GM19452 (cell line): ENCODE measurements at regions not wholly inside any gene's neighbourhood (a gene's known extent, or its start where the extent isn't known, plus 50 kb on each side); places are given as distances from the start of the nearest gene placed in this dataset.

Experiments
- ATAC-seq: cut with Tn5 transposase; IDR thresholded peaks from one replicate; pipeline ENCODE4 v1.9.1; 2021; ENCODE audit not compliant: unreplicated experiment

DNA sequence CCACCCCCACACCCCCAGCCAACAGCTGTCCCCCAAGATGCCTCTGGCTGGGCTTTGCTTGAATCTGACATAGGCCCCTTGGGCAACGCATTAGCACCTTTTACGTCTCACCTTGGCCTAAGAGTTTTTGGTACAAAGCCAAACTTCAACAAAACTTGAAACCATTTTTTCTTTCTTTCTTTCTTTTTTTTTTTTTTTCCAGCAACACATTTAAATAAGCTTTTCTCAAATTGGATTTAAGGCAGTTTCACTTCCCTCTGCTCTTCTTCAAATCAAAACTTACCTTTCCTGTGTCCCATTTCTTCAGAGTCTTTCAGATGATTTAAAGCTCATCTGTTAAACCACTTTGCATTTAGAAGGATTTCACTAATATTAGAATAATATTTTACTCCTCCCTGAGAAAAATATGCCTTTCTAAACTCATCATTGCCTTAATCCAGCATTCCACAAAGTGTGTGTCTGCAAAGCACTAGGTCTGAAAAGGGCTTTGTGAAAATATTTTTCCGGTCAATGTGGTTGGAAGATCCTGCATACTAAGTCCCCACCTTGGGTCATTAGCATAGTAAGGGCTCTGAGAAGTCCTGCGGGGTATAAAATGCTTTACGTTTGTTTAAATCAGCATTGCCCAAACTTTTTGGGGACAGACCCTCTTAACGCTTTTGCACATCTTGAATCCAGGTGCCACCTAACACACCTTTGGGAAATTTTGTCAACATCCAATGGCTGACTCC, 217.0 kb downstream of the TLE3 start:
- ATAC-seq = no peak

DNA sequence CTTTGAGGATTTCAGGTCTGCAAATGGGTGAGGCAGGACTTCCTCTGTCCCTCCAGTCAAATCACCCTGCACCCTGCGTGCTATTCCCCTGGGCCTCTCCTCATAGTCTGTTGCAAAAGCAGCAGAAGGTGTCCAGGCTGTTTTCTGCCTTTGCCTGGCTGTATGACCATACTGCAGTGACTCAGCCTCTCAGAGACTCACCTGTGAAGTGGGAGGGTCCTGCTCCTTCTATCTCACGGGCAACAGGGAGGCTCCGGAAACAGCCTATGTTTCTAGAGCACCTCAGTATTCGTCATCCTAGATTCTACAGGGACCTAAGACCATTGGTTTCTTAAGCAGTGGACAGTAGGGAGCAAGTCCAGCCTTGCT, 216.4 kb downstream of the TLE3 start:
- no peak for ATAC-seq

DNA sequence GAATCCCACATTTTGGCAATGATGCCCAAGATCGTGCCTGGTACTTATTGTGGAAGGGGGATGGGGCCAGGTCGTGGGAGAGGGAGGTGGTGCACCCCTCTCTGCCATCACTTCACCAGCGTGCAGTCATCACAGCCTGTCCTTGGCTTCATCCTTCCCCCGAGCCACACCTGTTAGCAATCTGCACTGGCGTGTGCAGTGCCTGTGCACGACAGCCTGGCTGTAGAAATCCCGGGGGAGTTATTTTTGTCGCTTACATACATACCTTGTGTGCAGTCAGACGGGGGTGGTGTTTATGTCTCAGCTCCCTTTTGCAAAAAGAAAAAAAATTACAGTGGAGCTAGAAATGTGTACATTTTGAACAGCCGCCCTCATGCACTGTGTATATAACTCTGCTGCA, 216.0 kb downstream of the TLE3 start:
- ATAC-seq = no peak

DNA sequence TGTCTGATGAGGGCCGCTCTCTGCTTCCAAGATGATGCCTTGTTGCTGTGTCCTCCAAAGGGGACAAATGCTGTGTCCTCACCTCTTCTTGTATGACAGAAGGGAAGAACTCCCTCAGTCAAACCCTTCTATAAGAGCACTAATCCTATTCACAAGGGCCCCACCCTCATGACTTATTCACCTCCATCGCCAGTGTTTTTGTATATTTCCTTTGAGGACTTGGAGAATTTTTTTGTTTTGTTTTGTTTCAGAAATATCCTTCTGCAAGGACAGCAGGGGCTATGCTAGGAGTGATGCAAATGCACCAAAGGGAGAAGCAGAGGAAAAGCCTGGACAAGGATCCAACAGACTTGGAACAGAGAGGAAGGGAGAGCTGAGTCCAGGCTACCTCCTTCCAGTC, 214.4 kb downstream of the TLE3 start:
- ATAC-seq = no peak

DNA sequence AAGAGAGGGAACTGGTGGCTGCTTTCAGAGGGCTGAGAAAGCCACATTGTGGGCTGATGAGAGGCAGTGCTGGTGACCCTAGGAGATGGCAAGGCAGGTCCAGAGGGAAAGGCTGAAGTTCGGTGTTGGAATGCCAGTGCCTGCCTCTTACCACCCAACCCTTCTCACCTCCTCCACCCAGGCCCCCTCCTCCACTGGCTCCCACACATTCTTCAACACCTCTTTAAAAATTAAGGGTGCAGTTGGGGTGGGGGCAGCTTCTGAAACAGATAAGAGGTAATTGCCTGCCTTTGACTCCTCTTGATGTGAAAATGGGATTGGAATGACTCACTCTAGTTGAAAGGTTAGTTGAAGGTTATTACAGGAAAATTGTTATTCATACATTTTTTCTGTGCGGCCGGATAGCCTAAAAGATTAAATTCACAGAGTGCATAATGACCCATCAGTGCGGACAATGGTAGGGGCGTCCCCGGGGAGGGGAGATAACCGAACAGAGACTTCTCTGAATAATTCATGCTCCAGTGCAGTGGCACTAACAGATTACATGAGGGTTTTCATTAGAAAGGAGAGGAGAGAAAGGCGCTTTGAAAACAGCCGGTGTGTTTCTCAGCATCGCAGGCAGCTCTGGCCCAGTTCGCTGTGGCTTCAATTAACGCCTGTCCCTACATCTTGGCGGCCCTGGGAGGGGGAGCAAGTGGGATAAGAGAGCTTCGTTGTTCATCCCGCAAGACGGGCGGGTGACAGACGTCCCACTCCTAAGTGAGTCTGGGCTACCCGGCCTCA, 212.4 kb downstream of the TLE3 start:
- no peak for ATAC-seq

DNA sequence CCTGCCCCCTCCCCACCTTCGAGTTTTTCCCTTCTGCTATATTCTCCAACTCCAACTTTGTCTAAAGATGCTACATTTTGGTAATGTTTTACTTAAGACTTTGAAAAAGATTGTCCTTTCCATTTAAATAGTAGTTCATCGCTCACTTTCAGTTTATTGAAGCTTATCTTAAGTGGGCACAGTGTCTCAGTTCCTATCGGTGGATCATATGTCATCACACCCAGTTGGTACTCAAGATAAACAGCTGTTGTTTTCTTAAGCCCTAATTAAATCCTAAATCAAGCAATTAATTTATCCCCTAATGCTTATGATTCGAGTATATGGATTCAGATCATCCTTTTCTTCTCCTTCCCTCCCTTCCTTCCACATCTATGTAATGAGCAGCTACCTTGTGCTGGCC, 210.7 kb downstream of the TLE3 start:
- no peak for ATAC-seq

DNA sequence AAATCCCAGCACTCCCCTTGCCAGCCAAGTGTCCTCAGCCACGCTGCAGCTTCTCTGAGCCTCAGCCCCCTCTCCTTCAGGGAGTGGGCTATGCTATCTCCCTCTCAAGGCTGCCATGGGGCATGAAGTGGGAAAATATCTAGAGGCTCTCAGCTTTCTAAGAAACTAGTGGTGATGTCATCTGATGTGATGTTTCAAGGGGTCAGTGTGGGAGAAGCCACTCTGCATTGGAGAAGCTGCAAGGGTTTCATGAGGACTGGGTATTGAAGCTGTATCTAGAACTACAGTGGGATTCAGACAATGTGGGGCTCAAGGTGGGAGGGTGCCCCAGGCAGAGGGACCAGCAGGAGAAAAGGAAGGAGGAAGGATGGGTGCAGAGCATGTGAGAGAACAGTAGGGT, 210.2 kb downstream of the TLE3 start:
- no peak for ATAC-seq

DNA sequence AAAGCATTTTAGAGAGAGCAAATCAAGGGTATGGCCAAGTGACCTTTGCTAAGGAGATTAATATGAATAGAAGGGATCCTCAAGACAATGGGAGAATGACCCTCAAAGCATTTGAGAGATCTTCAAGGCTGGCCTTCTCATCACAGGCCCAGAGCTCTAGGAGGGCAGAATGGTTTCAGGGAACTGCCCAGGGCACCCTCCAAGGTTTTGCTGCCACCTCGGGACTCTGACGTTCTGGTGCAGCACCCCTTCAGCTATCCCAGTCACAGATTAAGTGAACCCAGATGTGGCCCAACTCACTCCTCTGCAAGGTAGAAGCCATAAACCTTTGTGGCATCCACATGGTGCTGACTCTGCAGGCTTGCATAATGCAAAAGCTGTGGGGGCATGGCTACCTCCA, 209.3 kb downstream of the TLE3 start:
- ATAC-seq = no peak

DNA sequence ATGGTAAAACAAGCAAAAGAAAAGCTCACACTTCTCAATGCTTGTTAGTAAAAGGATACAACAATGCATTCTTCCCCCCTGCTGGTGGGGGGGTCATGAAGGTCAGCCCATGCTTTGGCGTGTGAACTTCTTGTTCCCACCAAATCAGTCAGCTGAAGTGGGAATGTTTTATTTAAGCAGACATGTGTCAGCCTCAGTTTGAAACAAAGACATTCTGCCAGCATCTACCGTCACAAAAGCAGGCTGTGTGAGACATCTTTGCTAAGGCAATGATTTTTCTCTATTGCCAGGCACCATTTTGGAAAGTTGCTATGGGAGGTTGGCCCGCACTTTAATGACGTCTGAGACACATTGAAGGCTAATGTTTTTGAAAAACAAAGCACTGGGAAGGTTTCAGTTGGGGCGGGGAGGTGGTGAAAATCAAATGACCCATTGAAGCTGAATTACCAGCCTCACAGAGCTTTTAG, 206.6 kb downstream of the TLE3 start:
- ATAC-seq = no peak

DNA sequence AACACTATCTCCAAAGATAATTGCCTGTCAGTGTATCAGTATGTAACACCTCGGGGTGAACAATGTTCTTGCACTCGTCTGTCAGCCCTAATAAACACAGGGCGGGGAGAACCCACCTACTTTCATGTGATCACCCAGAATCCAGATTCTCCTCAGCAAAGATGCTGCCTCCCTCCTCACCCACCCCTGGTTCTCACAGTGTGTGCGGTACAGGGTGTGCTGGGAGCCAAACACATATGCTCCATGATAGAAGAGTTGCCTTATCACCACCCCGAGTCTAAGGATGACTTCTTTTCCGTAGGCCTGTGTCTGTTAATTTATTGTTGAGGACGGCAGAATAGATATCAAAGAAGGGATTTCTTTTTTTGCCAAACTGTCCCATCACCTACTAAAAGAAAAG, 206.1 kb downstream of the TLE3 start:
- no peak for ATAC-seq

DNA sequence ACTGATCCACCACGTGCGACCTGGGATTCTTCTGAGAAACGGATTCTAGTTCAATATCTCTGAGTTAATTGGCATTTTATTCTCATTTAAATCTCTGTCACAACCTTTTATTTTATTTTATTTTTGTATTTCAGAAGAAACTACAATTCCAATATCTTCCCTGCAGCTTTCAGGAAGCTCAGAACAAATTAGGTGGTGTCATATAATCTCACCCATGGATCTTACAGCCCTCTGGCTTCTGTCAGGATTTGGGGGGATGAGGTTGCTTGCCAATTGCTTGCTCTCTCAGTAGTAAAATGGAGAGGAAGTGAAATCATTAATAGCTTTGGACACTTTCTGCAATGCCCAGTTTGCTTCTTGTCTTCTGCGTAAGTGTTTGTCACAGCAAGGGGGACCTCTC, 205.4 kb downstream of the TLE3 start:
- ATAC-seq = no peak

DNA sequence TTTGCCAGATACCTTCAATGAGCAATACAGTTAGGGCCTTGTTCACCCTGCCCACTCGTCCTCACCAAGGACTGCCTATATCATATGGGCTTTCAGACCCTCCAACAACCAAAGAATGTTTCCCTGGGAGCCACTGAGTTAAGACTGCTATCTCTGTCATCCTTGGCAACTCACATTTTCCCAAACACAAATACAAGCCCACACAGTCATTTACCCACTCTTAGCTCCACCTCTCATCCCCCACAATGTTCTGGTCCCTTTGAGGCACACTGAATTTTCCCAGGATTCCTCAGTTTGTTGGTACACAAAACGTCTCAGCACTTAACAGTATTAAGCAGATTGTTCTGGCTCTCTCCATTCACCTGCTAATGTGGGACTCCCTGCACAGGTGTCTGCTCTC, 204.6 kb downstream of the TLE3 start:
- no peak for ATAC-seq

DNA sequence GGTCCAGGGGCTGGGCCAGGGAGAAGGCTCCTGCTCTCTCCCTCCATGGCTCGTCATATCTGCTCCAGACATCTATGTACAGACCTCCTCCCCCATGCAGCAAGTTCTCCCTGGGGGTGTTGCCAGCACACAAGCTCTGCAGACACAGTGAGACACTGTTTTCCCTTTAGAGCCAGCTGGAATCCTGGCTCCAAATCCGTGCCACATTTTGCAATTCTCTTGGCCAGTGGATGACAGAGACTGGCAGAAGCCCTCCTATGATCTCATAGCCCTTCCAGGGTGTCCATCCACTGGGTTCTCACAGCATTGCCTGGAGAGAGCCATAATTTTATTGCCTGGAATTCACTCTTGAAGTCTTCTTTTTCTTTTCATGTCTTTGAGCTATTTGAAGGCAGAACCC, 203.9 kb downstream of the TLE3 start:
- no peak for ATAC-seq

DNA sequence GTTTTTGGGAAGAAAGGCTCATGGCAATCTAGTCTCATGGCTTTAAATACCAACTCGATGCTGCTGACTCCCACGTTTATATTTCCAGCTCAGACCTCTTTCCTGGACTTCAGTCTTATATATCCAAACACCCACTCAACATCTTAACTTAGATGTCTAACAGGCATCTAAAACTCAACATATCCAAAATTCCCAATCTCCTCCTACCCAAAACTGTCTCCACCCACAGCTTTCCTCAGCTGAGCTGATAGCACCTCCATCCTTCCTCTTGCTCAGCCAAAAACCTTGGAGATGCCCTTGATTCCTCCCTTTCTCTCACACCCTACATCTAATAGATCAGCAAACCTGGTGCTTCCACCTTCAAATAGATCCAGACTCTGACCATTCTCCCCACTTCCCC, 202.5 kb downstream of the TLE3 start:
- no peak for ATAC-seq

DNA sequence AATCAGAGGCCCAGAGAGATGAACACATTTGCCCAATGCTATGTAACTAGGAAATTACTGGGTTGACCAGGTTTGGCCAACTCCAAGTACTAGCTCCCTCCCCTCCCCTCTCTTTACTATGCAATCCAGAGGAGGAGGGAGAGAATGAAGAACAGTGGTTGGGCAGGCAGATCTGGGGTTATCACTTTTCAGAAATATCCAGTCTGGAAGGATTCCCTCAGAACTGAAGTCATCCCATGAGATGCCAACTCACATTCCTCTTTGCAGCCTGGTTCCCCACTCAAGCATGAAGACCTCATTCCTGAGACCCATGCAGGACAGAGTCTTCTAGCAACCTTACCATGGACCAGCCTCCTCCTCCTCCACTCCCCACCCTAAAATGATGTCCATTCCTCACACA, 201.1 kb downstream of the TLE3 start:
- no peak for ATAC-seq

DNA sequence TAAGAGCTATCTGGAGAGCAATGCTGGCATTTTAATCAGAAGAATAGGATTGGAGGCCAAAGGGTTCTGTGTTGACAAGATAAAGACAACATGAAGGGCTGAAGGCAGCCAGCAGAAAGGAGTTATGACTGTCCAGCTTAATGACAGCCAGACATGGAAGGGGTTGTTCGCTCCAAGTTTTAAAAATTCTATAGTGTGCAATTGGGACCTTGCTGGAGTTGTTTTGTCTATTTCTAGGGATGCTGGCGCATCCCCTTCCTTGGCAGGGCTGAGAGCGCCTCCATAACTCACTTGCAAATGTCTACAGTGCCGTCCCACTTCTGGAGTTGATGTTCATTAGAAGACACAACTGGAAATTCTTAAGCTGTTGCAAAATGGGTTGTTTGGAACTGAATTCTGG, 200.7 kb downstream of the TLE3 start:
- no peak for ATAC-seq

DNA sequence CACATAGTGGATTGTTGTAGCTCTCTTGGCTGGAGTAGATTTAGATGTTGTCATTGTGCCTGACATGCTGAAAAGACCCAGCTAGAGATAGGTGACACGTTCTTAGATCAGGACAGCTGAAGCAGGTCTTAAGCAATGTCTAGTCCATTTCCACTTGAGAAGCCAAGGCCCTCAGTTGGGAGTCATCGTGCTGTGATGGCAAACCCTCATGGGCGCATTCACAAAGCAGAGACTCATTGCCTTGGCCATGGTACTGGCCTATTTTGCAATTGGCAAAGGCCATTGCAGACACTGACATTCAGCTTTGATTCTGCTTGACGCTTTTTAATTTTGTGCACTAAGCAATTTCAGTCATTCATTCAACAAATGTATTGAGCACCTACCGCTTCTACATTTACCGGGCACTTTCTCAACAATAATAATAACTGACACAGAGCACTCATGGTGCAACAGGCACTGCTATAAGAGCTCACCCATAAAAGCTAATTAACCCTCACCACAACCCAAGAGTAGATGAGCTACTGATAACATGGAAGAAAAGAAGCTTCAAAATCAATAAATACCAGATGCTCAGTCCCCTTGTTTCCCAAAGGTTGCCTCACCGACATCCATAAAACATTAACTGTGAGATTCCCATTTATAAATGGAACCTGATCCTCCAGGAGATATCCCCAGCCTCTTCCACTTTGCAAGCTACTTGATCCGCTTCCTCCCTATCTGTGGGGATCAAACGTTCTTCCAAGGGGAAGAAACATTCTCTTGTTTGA, 200.1 kb downstream of the TLE3 start:
- ATAC-seq = no peak

DNA sequence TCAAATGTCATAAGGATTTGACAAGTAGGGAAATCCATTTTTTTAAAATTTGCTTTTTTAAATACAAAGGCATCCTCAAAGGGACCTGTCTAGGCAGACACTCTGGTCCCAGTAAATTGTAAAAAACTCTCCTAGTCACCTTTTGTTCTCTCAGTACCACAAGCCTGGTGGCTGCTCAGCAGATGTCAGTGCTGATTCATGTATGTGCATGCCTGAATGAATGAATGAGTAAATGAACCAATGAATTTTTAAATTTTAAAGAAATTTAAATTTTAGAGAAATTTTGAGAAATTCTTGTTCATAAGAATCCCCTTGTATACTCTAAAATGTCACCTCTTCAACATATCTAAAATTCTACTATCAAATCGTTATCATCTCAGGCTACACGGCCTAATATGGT, 199.5 kb downstream of the TLE3 start:
- ATAC-seq = no peak

DNA sequence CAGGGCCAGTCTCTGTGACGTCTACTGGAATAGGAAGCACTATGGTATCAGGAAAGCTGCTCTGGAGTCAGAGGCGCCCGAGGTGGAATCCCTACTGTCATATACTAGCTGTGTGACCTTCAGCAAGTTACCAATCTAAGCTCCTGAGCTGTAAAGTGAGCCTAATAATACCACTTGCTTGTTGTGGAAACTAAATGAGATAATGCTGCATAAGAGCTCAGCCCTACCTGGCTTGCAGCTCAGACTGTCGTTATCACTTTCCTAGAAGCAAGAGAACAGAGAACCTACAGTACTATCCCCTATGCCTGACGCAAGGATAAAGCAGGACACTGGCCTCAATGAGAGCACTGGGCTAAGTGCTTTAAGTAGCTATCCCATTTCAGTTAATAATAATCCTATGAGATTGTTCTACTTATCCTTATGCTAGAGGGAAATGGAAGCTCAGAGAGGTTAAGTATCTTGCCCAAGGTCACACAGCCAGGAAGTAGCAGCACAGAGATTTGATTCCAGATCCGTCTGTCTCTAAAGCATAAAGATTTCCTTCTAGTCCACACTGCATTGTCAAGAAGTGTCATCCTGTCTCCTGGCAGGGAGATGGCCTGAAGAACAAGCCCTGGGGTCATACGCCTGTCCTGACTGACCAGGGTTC, 195.2 kb downstream of the TLE3 start:
- no peak for ATAC-seq

DNA sequence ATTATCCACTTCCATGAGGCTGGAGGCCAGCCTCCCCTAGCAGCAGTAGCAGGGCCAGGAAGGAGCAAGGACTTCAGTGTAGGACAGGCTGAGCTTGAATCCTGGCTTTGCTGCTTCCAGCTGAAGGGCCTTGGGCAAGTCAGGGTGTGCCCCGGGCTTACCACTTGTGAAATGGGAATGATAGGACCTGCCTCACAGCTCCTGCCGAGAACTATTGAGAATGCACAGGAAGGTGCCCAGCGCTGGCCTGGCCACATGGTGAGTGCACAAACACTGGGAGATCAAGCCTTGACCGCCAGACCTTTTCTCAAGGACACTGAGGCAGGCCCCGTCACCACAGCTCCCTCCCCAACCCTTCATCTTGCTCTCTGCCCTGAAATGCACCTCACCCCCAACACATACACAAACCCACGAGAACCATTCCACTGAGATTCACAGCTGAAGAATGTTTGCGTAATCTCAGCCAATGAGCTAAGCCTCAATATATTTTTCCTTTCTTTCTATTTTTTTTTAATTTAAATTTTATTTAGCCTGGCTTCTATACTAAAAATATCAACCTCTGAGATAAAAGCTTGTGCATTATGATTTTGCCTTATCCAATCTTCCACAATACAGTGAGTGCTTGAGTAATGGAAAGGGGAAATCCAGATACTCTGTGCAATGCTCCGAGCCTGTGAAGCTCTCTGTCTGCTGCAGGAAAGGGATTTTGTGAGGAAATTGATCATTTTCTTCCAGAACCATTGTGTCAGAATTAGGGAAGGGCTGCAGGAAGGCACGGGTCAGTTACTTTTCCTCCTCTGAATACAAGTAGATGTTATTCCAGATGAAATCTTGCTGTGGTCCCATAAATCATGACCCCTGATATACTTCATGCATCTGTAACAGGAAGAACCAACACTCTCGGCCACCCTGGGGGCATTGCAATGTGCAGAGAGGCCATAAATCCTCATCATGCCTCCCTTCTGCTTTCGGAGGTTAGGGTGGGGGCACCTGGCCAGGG, 193.9 kb downstream of the TLE3 start:
- no peak for ATAC-seq
